K562 (cell line): ENCODE measurements at regions not wholly inside any gene's neighbourhood (a gene's known extent, or its start where the extent isn't known, plus 50 kb on each side); places are given as distances from the start of the nearest gene placed in this dataset.
A peak's percentile ranks its signal among the peaks of the same experiment; 100 is the strongest.

Experiments used
- ATAC-seq: fragments of 200-7000 bp; cut with Tn5 transposase; 3 replicates; pipeline ENCODE4 v1.9.1; 2020; ENCODE audit warnings: moderate library complexity
- BruUV-seq: library from RNA; stranded (reverse); fragments of 400-500 nt; replicated peaks from 2 replicates; lab custom pipeline; 2021; lab: Mats Ljungman, UMichigan
- CTCF ChIA-PET: fragments of 300-600 bp; formaldehyde crosslinking; extraction: SDS; loops from one replicate; lab custom pipeline; 2021; ENCODE audit warnings: low intra/inter-chr PET ratio; lab: Yijun Ruan, JAX
- POLR2A ChIA-PET: fragments of 300-600, 350-650 bp; sonication (Branson Sonifier 250); formaldehyde crosslinking; extraction: SDS; loops from one replicate; lab custom pipeline; 2021; ENCODE audit warnings: antibody characterized with exemption, inconsistent platforms; lab: Yijun Ruan, JAX
- DNase-seq, 4 experiments: peaks; one replicate each; pipeline versions ENCODE4 v3.0.0 to v3.0.0-alpha.2; 2011 to 2018; ENCODE audit warnings: low spot score in 3 of 4, mixed read lengths in 3 of 4; ENCODE audit errors: extremely low read depth in 1 of 4
- FAIRE-seq: peaks from 2 replicates; lab custom pipeline; 2011; peaks lifted over from hg19 to GRCh38; lab: Jason Lieb, UNC
- H2AFZ ChIP-seq: 2 replicates; pipeline ENCODE4 v1.6.0; 2011; ENCODE audit warnings: low read depth, low read length, control low read depth, inconsistent platforms
- H3K27ac ChIP-seq: fragments of 200-600 bp; 3 replicates; pipeline ENCODE4 v1.8.0; 2011; ENCODE audit warnings: low read depth, mild to moderate bottlenecking, control low read depth, inconsistent platforms, low read length, moderate library complexity, mixed read lengths; ENCODE audit errors: extremely low read depth
- H3K27me3 ChIP-seq, 2 experiments: fragments of 300-600 bp in 1 of 2; 2 replicates in 1 of 2; 3 replicates in 1 of 2; pipeline versions ENCODE4 v1.6.0 to v1.8.0; 2011; ENCODE audit warnings: inconsistent platforms in 2 of 2, low read length in 2 of 2, mild to moderate bottlenecking in 1 of 2, mixed read lengths in 1 of 2, moderate library complexity in 1 of 2; ENCODE audit not compliant: control insufficient read depth in 2 of 2, insufficient read depth in 2 of 2
- H3K36me3 ChIP-seq: fragments of 300-600 bp; 3 replicates; pipeline ENCODE4 v1.8.0; 2011; ENCODE audit warnings: mild to moderate bottlenecking, low read length, inconsistent platforms; ENCODE audit not compliant: control insufficient read depth, insufficient read depth
- H3K4me1 ChIP-seq, 2 experiments: fragments of 200-600 bp in 1 of 2; replicated peaks in 1 of 2; 2 replicates in 1 of 2; 3 replicates in 1 of 2; pipeline versions ENCODE4 v1.5.1 to v1.8.0; 2011; ENCODE audit warnings: inconsistent platforms in 2 of 2, low read length in 2 of 2, mild to moderate bottlenecking in 1 of 2, mixed read lengths in 1 of 2, moderate library complexity in 1 of 2; ENCODE audit not compliant: control insufficient read depth in 2 of 2, insufficient read depth in 2 of 2
- H3K4me2 ChIP-seq: 2 replicates; pipeline ENCODE4 v1.6.1; 2011; ENCODE audit warnings: low read length, control low read depth, inconsistent platforms, mixed read lengths; ENCODE audit not compliant: insufficient read depth
- H3K4me3 ChIP-seq: fragments of 200-600 bp; sonication (generic), shearing (Covaris generic); 2 replicates; pipeline ENCODE4 v1.5.1; 2016; ENCODE audit warnings: control low read depth, inconsistent platforms
- H3K79me2 ChIP-seq: fragments of 200-600 bp; 3 replicates; pipeline ENCODE4 v1.8.0; 2011; ENCODE audit warnings: low read length, inconsistent platforms; ENCODE audit not compliant: control insufficient read depth, insufficient read depth
- H3K9ac ChIP-seq, 2 experiments: 2 replicates each; pipeline versions ENCODE4 v1.6.0 to v1.6.1; 2011; ENCODE audit warnings: low read depth in 2 of 2, low read length in 2 of 2, control low read depth in 1 of 2, inconsistent platforms in 1 of 2, mild to moderate bottlenecking in 1 of 2, mixed read lengths in 1 of 2; ENCODE audit not compliant: insufficient read depth in 1 of 2
- H3K9me1 ChIP-seq: one replicate; pipeline ENCODE4 v1.6.0; 2011; ENCODE audit warnings: inconsistent platforms, mild to moderate bottlenecking, low read length, moderate library complexity; ENCODE audit not compliant: control insufficient read depth, insufficient read depth
- H3K9me3 ChIP-seq: replicated peaks from 2 replicates; pipeline ENCODE4 v1.5.1; 2011; ENCODE audit warnings: low read depth, low read length, inconsistent platforms; ENCODE audit not compliant: control insufficient read depth, insufficient read depth
- H4K20me1 ChIP-seq: replicated peaks from 2 replicates; pipeline ENCODE4 v1.6.1; 2011; ENCODE audit warnings: low read length, inconsistent platforms, mixed read lengths; ENCODE audit not compliant: control insufficient read depth, insufficient read depth
- BMI1 ChIP-seq: fragments of 150-350 bp; IDR thresholded peaks from 2 replicates; pipeline ENCODE4 v1.6.1; 2014; ENCODE audit warnings: low read length
- SRF ChIP-seq, 2 experiments: fragments of 250-450, 450-650 bp in 1 of 2; sonication (Bioruptor Pico) in 1 of 2; sonication (generic) in 1 of 2; formaldehyde crosslinking; IDR thresholded peaks; 2 replicates each; pipeline versions ENCODE4 v1.5.0 to v1.5.1; 2020 to 2022; ENCODE audit warnings: mild to moderate bottlenecking in 1 of 2, missing genetic modification reagents in 1 of 2
- WGBS: fragments of 100-300 bp; shearing (Covaris generic); methylation state at CpG from one replicate; pipeline ENCODE4 v1.1.6; 2016; ENCODE audit warnings: low coverage, mixed read lengths; ENCODE audit not compliant: insufficient coverage; ENCODE audit errors: missing lambda C conversion rate; 5-methylcytosine and 5-hydroxymethylcytosine counted together
- in situ Hi-C: fragments of 300-500 bp; cut with MboI; formaldehyde crosslinking; loops from 4 replicates; pipeline ENCODE4 v1.15.0; 2018; ENCODE audit warnings: inconsistent platforms, mixed read lengths
- intact Hi-C: fragments of 100-400 bp; cut with micrococcal nuclease; formaldehyde crosslinking; loops from 2 replicates; pipeline ENCODE4 v1.14.2; 2022
- TF ChIP-seq, protein P1 (sequence below): sonication (generic); formaldehyde crosslinking; IDR thresholded peaks from 2 replicates; pipeline ENCODE4 v1.8.0; 2022; ENCODE audit warnings: mild to moderate bottlenecking, missing genetic modification reagents

DNA sequence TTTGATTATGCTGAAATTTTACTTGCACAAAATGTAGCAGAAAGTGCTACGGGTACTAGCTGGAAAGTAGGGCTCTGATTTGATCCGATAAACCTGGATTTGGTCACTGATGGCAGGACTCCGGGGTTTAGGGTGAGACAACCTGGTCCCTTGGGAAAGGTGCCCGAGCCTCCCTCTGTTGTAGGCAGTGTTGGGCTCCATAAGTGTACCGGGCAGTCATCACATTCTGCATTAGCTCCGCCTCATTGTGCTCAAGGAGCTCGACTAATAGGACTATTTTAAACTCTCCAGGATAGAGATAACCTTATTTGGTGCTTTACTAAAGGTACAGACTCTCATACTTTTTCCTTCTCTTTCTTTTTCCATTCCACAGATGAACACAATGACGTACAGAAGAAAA, 117.6 kb downstream of the UTRN start:
- Histone ChIP-seq H3K9me1 (no peaks in the 10 kb centered on the region), H2AFZ (no peak overlapping the region), H3K36me3 (no peaks in the 10 kb centered on the region), H3K27ac (no peak overlapping the region), H3K9ac (no peak overlapping the region), H3K79me2 (no peaks in the 10 kb centered on the region), H4K20me1 (no peaks in the 10 kb centered on the region), H3K4me2 (no peak overlapping the region), H3K4me3 (no peak overlapping the region), H3K27me3 (peaks cover 0 to 4% of the 10 kb centered on the region in 2 experiments; a peak in 1 of 5 replicates), H3K9me3 (no peaks in the 10 kb centered on the region), H3K4me1 (no peaks in the 10 kb centered on the region)
- no peak for ATAC-seq
- DNase-seq = no peak
- FAIRE-seq = peak; percentile 15
- intact Hi-C loops (no loop called here), in situ Hi-C loops (no loop called here)
- TF ChIP-seq BMI1 (no peak), SRF (CRISPR knock-in tag; IDR thresholded peaks at IDR 0.05) (no peak)
- TF ChIP-seq, protein P1, sequence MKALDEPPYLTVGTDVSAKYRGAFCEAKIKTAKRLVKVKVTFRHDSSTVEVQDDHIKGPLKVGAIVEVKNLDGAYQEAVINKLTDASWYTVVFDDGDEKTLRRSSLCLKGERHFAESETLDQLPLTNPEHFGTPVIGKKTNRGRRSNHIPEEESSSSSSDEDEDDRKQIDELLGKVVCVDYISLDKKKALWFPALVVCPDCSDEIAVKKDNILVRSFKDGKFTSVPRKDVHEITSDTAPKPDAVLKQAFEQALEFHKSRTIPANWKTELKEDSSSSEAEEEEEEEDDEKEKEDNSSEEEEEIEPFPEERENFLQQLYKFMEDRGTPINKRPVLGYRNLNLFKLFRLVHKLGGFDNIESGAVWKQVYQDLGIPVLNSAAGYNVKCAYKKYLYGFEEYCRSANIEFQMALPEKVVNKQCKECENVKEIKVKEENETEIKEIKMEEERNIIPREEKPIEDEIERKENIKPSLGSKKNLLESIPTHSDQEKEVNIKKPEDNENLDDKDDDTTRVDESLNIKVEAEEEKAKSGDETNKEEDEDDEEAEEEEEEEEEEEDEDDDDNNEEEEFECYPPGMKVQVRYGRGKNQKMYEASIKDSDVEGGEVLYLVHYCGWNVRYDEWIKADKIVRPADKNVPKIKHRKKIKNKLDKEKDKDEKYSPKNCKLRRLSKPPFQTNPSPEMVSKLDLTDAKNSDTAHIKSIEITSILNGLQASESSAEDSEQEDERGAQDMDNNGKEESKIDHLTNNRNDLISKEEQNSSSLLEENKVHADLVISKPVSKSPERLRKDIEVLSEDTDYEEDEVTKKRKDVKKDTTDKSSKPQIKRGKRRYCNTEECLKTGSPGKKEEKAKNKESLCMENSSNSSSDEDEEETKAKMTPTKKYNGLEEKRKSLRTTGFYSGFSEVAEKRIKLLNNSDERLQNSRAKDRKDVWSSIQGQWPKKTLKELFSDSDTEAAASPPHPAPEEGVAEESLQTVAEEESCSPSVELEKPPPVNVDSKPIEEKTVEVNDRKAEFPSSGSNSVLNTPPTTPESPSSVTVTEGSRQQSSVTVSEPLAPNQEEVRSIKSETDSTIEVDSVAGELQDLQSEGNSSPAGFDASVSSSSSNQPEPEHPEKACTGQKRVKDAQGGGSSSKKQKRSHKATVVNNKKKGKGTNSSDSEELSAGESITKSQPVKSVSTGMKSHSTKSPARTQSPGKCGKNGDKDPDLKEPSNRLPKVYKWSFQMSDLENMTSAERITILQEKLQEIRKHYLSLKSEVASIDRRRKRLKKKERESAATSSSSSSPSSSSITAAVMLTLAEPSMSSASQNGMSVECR (CRISPR knock-in tag) = no peak
- no TSS peak for BruUV-seq
- CTCF ChIA-PET = no interaction called here
- POLR2A ChIA-PET = no interaction called here
- 1% methylated on average over 8 of the region's 8 CpGs for WGBS
